HTR-8/SVneo (cell line): ENCODE measurements at regions not wholly inside any gene's neighbourhood (a gene's known extent, or its start where the extent isn't known, plus 50 kb on each side); places are given as distances from the start of the nearest gene placed in this dataset.

Experiments used
- DNase-seq: peaks from one replicate; pipeline ENCODE4 v3.0.0; 2011; ENCODE audit warnings: low spot score, mixed read lengths; ENCODE audit not compliant: insufficient read length
- FAIRE-seq: peaks from 2 replicates; lab custom pipeline; 2011; peaks lifted over from hg19 to GRCh38; lab: Jason Lieb, UNC

DNA sequence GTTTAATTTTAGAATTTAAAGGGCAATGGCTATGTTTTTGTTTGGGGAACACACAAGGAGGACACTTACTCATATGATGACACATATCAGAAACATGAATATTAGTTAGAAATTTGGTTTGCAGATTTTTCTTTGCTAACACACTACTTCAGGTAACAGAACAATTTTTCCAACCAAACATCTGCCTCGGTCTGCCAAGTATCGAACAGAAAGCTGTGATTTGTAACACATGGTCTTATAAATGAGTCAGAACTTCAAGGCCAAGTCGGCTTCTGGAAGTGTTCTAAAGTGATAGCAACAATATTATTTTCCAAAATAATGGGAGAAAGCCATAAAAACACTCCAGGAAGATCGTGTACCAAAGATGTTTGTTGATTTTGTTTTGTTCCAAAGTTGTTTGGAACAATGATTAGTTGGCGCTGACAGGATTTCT is 75.9 kb upstream of the PMFBP1 start:
- FAIRE-seq (peak; percentile 28), DNase-seq (no peak)

DNA sequence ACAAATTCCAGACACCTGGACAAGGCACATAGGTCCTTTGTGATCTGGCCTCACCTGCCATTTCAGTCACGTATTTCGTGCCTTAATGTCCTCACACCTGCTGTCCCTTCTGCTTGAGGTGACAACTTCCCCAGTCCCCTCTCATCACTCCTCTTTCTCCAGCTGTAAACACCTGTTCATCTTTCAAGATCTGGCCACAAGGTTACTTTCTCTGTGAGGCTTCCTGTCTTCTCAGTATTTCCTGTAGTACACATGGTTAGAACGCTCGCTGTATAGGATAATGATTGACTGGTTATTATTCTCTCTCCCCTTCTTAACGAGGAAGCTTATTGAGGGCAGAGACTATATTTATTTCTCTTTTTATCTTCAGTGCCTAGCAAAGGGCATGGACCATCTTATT is 74.5 kb upstream of the PMFBP1 start:
- DNase-seq, result no peak
- FAIRE-seq, result peak; percentile 64

GRCh38 chr16:72244853-72245252 is 72.9 kb upstream of the PMFBP1 start:
- FAIRE-seq (no peak), DNase-seq (peak; percentile 22)

GRCh38 chr16:72243621-72244020 is 71.7 kb upstream of the PMFBP1 start:
- DNase-seq (no peak), FAIRE-seq (no peak)

- DNase-seq, result no peak
- no peak for FAIRE-seq
Observed at GRCh38 chr16:72242757-72243156, 70.8 kb upstream of the PMFBP1 start.

DNA sequence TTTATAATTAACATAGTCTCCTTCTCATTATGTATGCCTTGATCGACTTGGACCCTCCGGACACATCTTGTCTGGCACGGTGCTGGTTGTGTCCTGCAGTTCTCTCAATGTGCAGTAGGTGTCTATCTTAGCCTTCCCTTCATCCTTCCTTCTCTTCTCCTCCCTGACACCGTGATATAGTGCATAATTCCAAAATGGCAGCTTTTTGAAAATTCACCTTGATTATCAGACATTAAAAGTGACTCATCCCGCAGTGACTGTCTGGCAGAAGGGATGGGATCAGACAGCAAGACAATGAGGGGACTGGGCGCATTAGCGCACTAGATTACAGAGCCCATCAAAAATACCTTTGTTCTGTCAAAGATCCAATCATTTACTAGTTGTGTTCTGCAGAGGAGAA is 70.0 kb upstream of the PMFBP1 start:
- DNase-seq (peak; percentile 64), FAIRE-seq (peak; percentile 99)

- no peak for DNase-seq
- peak; percentile 13 for FAIRE-seq
Observed at GRCh38 chr16:72241008-72241407, 69.1 kb upstream of the PMFBP1 start.

DNA sequence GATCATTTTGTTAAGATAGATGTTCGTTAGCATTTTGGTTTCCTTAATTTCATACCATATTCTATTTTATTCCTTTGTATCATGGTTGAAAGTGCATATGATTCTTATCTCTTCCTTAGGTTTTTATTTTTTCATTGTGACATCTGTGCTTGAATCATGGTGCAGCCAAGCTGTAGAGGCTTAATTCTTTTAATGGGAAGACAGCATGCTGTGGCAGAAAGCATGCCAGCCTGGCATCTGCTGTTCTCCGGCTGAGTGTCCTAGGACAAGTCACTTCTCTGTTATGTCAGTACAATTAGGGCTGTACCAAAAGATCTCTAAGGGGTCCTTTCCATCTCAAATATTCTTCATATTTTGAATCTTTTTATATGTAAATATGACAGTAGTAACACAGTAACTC is 68.5 kb upstream of the PMFBP1 start:
- FAIRE-seq (no peak), DNase-seq (no peak)

DNA sequence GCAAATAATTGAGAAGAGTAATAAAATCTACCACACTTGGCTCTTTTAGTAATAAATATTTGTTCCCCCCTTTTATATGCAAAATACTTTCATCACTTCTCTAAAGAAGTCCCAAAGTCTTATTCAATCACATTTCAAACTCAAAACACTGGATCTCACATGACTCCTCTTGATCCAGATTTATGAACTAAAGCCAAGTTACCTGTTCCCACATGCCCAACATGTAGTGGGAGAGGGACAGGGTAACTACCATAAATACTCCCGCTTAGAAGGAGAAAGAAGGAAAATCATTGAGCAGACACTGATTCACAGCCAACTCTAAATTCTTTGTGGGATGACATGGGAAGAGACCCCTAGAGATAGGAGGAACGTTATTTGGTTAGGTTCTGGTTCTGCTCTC is 64.9 kb upstream of the PMFBP1 start:
- FAIRE-seq (peak; percentile 40), DNase-seq (no peak)

GRCh38 chr16:72234387-72234786 is 62.4 kb upstream of the PMFBP1 start:
- no peak for FAIRE-seq
- no peak for DNase-seq

- DNase-seq, result no peak
- FAIRE-seq, result peak; percentile 83
Observed at GRCh38 chr16:72228014-72228413, 56.1 kb upstream of the PMFBP1 start.

DNA sequence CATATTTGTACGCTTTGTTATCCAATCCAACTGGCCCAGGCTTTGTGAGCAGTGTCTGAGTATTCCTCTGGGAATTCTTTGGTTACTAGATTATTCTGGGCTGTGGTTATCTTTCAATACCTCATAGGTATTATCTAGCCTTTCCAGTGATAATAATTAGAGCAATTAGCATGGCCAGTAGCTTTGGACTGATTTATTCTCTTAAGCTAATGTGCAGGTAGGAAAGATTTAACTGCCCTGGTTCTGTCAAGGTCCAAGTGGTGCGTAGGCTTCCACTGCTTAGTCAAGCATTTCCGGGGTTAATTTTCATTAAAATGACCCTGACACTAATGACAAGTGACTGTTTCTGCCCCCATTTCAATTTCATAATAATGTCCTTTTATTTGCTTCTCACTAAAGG is 54.2 kb upstream of the PMFBP1 start:
- no peak for DNase-seq
- no peak for FAIRE-seq

DNA sequence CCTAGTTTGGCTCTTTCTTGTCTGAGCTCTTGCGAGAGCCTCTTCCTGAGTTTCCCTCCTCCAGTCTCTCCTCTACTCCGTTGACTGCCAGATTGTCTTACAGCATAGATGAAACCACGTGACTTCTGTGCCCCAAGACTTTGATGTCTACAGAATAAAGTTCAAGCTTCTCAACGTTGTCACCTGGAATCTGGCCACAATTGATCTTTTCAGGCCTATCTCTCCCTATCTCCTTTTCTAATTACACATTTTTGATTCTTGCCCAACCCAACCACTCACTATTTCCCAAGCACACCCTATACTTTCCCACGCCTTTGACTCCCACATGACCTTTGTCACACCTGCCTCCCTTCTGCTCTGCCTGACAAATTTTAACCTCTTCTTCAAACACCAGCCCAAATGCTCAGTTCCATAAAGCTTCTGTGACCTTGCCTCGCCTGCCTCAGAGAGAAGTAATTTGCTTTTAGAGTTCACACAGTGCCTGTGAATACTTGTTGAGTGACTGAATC is 52.4 kb upstream of the PMFBP1 start:
- DNase-seq, result no peak
- FAIRE-seq, result peak; percentile 73

- DNase-seq (no peak), FAIRE-seq (no peak)
Observed at GRCh38 chr16:72222503-72222902, 50.5 kb upstream of the PMFBP1 start.
